Pancreas (tissue), 10 donors: ENCODE measurements at regions not wholly inside any gene's neighbourhood (a gene's known extent, or its start where the extent isn't known, plus 50 kb on each side); places are given as distances from the start of the nearest gene placed in this dataset.

Experiments used
- ATAC-seq, 4 donors: fragments of 200-7000 bp; cut with Tn5 transposase; one replicate each; pipeline versions ENCODE4 v1.8.0 to v1.9.1; 2020; ENCODE audit warnings: mild to moderate bottlenecking in 4 of 4, moderate library complexity in 4 of 4
- DNase-seq, 6 donors: peaks; one replicate each; pipeline ENCODE4 v3.0.0-alpha.2; 2020
- FAIRE-seq: peaks from 2 replicates; lab custom pipeline; 2012; peaks lifted over from hg19 to GRCh38; lab: Jason Lieb, UNC
- H3K27ac ChIP-seq, 4 donors: fragments of 200-600 bp; sonication (generic); 1 replicate in 3 of 4; 2 replicates in 1 of 4; pipeline versions ENCODE4 v1.5.0 to v1.8.0; 2020
- H3K27me3 ChIP-seq, 4 donors: fragments of 200-600 bp; one replicate each; pipeline ENCODE4 v1.8.0; 2021
- H3K36me3 ChIP-seq, 3 donors: fragments of 200-600 bp; sonication (generic) in 1 of 3; one replicate each; pipeline versions ENCODE4 v1.5.0 to v1.8.0; 2020 to 2021
- H3K4me1 ChIP-seq, 3 donors: fragments of 200-600 bp; one replicate each; pipeline ENCODE4 v1.8.0; 2021
- H3K4me3 ChIP-seq, 4 donors: fragments of 200-600 bp; sonication (generic) in 2 of 4; one replicate each; pipeline versions ENCODE4 v1.5.0 to v1.8.0; 2020 to 2021
- H3K9me3 ChIP-seq, 4 donors: fragments of 200-600 bp; one replicate each; pipeline ENCODE4 v1.8.0; 2021
- CTCF ChIP-seq, 4 donors: fragments of 200-600 bp; sonication (generic) in 3 of 4; IDR thresholded peaks; one replicate each; pipeline versions ENCODE4 v1.5.0 to v1.8.0; 2021; ENCODE audit warnings: antibody characterized with exemption in 4 of 4
- WGBS, 2 donors: extraction: QIAGEN DNeasy Blood & Tissue Kit; methylation state at CpG; one replicate each; pipeline ENCODE4 v1.1.7; 2013; 5-methylcytosine and 5-hydroxymethylcytosine counted together
- intact Hi-C, 3 donors: fragments of 100-400 bp; cut with DNase I; formaldehyde crosslinking; loops; one replicate each; pipeline versions ENCODE4 v1.11.1 to v1.14.2; 2022
- donor health status: healthy with polysubstance abuse.
- donor health status: DM: no; HTN: no; CAD: no; lungs with moderate emphysema.
- donor health status: DM: no; HTN: no; CAD: no.
- donor health status: control.
- donor health status: control.
- donor health status: Bipolar disorder and iron deficiency.
- donor health status: DM: yes; HTN: yes; CAD: no.
- donor health status: DM: no; HTN: no; CAD: no.
- donor health status: DM: no; HTN: no; CAD: no.
- donor health status: DM: yes; HTN: yes; CAD: no.

- 88 to 92% methylated on average over 4 of the region's 4 CpGs for WGBS, 2 donors
- TF ChIP-seq CTCF (IDR thresholded peaks at IDR 0.05) = no peak
- intact Hi-C loops = no loop called here
Observed at GRCh38 chr6:129764761-129765407, 54.9 kb upstream of the ARHGAP18 start.

GRCh38 chr6:129759796-129760605, 50.0 kb upstream of the ARHGAP18 start:
- intact Hi-C loops = no loop called here
- TF ChIP-seq CTCF (IDR thresholded peaks at IDR 0.05) = no peak
- ATAC-seq (no peak), FAIRE-seq (no peak), DNase-seq (no peak)
- H3K27ac ChIP-seq = no peak overlapping the region
- H3K4me3 ChIP-seq = no peak overlapping the region
- no peaks in the 10 kb centered on the region for H3K9me3 ChIP-seq
- 81 to 85% methylated on average over 6 of the region's 6 CpGs for WGBS, 2 donors
- no peaks in the 10 kb centered on the region for H3K27me3 ChIP-seq
- H3K36me3 ChIP-seq = no peaks in the 10 kb centered on the region
- H3K4me1 ChIP-seq = no peaks in the 10 kb centered on the region

More at GRCh38 chr6:129764761-129765407, 54.9 kb upstream of the ARHGAP18 start:
- H3K4me3 ChIP-seq = no peak overlapping the region
- no peak for ATAC-seq
- no peak for FAIRE-seq
- no peak for DNase-seq
- no peak overlapping the region for H3K27ac ChIP-seq
- peaks cover 0 to 17% (median 0%) of the 10 kb centered on the region in 4 donors for H3K27me3 ChIP-seq
- no peaks in the 10 kb centered on the region for H3K9me3 ChIP-seq
- no peaks in the 10 kb centered on the region for H3K4me1 ChIP-seq
- H3K36me3 ChIP-seq = no peaks in the 10 kb centered on the region
